Urinary bladder (tissue), 3 donors: ENCODE measurements at regions not wholly inside any gene's neighbourhood (a gene's known extent, or its start where the extent isn't known, plus 50 kb on each side); places are given as distances from the start of the nearest gene placed in this dataset.
"Not testable (repeated sequence)": the region's sequence is repeated elsewhere in the genome, so short reads cannot be mapped to it uniquely, and the experiment has no call there.

Experiments
- DNase-seq: peaks from one replicate; pipeline ENCODE4 v3.0.0-alpha.2; 2015; ENCODE audit errors: extremely low spot score
- H3K27ac ChIP-seq: one replicate; pipeline ENCODE4 v1.5.1; 2013; ENCODE audit warnings: low read depth, mild to moderate bottlenecking, moderate library complexity
- H3K36me3 ChIP-seq: one replicate; pipeline ENCODE4 v1.6.1; 2013; ENCODE audit warnings: mild to moderate bottlenecking, moderate library complexity; ENCODE audit not compliant: insufficient read depth
- H3K4me1 ChIP-seq: one replicate; pipeline ENCODE4 v1.6.1; 2013; ENCODE audit warnings: mild to moderate bottlenecking, moderate library complexity; ENCODE audit not compliant: insufficient read depth
- H3K4me3 ChIP-seq: one replicate; pipeline ENCODE4 v1.5.1; 2013; ENCODE audit warnings: low read depth, low read length
- WGBS: extraction: QIAGEN DNeasy Blood & Tissue Kit; methylation state at CpG from one replicate; pipeline ENCODE4 v1.1.7; 2013; 5-methylcytosine and 5-hydroxymethylcytosine counted together
- donor health status: healthy with polysubstance abuse.
- donor health status: healthy.

DNA sequence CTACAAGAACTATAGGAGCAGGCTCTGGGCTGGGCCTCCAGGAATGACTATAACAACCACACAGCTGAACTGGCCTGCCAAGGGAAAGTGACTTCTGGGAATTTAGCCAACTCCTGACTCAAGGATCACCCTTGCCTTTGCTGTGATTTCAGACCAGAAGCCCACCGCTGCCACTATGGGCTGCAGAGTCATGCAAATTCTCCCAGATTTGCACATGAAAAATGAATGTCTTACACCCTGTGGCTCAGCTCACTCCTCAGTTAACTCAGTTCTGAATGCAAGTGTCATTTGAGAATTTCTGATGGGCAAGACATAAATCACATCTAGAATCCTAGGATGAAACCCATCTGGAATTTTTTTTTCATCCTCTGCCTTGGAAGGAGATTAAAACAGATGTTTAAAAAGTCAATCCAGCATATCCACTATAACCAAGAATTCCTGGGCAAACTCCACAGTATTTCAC, 186.5 kb upstream of the BET1 start:
- no peak for DNase-seq
- Histone ChIP-seq H3K36me3 (no peaks in the 10 kb centered on the region), H3K4me3 (no peak overlapping the region), H3K4me1 (no peaks in the 10 kb centered on the region), H3K27ac (no peak overlapping the region)
- 0% methylated on average over 1 of the region's 1 CpG for WGBS

DNA sequence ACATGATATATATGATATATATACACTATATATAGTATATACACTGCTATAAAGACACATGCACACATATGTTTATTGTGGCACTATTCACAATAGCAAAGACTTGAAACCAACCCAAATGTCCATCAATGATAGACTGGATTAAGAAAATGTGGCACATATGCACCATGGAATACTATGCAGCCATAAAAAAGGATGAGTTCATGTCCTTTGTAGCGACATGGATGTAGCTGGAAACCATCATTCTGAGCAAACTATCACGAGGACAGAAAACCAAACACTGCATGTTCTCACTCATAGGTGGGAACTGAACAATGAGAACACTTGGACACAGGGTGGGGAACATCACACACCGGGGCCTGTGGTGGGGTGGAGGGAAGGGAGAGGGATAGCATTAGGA, 190.3 kb upstream of the BET1 start:
- H3K4me1 ChIP-seq, H3K4me3 ChIP-seq, DNase-seq, H3K36me3 ChIP-seq, H3K27ac ChIP-seq: not testable (repeated sequence)
- 90% methylated on average over 3 of the region's 3 CpGs for WGBS

DNA sequence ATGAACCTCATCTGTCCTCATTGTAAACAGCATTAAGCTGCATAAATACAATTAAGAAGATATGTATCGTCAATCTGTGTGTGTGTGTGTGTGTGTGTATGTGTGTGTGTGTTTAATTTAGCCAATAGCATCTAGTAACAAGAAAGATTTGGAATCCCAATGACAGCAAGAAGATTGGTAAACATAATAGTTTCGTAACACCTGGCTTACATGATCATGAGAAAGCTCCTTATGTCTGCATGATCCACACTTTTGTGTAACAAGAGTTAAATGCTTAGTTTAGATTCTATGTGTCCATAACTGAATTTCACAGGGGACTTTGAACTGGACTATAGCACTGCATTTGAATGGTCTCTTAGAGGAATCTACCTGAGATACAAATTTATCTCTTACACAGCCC, 191.0 kb upstream of the BET1 start:
- Histone ChIP-seq H3K27ac (no peak overlapping the region), H3K4me1 (no peaks in the 10 kb centered on the region), H3K36me3 (no peaks in the 10 kb centered on the region), H3K4me3 (no peak overlapping the region)
- no peak for DNase-seq
- 87% methylated on average over 2 of the region's 2 CpGs for WGBS

DNA sequence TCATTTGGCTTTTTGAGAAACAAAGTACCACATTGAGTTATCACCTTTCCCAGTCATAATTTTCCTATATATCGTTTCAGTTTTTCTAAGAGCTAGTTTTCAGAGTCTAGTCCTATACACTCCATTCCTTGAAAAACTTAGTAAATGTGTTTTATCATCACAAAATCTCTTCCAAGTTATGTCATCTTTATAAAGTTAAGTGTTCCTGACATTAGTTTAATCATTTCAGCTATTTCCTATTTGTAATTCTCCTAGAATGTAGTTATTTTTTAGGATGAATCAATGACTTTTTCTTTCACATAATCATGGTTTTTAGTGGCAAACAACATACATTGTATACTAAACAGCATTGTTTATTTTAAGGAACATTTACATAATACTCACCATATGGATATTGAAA, 191.7 kb upstream of the BET1 start:
- no peak for DNase-seq
- 72% methylated on average over 1 of the region's 1 CpG for WGBS
- no peaks in the 10 kb centered on the region for H3K36me3 ChIP-seq
- no peaks in the 10 kb centered on the region for H3K4me1 ChIP-seq
- no peak overlapping the region for H3K4me3 ChIP-seq
- H3K27ac ChIP-seq, result no peak overlapping the region

DNA sequence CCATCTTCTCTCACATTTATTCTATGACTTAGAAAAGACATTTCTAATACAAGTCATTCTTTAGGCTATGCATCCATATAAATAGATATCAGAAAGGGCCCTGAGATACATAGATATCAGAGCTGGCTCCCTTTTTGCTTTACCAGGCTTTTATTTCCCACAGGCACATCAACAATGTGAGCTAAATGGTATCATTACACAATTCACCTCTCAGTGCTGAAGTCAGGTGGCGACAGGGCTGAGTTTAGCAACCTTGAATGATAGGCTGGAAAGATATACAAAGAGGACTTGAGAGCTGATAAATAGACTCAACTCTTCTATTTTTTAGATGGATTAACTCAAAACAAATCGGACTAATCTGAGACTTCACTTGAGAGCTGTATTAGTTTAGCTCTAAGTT, 189.2 kb upstream of the COL1A2 start:
- H3K27ac ChIP-seq, result no peak overlapping the region
- no peaks in the 10 kb centered on the region for H3K4me1 ChIP-seq
- DNase-seq, result no peak
- WGBS, result 67% methylated on average over 2 of the region's 2 CpGs
- H3K36me3 ChIP-seq, result no peaks in the 10 kb centered on the region
- H3K4me3 ChIP-seq, result no peak overlapping the region

DNA sequence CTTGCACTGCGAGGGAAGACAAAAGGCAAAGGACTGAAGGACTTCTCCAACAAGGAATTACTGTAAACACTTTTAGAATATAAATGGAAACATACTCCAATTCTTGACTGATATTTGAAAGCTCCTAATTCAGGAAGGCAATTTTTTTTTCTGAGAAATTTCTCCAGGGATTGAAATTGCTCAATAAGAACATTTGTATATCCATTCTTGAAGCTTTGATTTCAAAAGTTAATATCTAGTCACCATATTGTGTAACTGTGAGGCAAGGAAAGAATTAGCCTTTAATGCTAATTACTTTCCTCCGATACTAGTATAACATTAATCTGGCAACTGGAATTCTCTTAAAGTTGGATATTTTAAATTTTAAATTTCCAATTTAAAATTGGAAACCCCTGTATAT, 188.4 kb upstream of the COL1A2 start:
- DNase-seq, result no peak
- Histone ChIP-seq H3K36me3 (no peaks in the 10 kb centered on the region), H3K27ac (no peak overlapping the region), H3K4me3 (no peak overlapping the region), H3K4me1 (no peaks in the 10 kb centered on the region)
- 90% methylated on average over 2 of the region's 2 CpGs for WGBS

DNA sequence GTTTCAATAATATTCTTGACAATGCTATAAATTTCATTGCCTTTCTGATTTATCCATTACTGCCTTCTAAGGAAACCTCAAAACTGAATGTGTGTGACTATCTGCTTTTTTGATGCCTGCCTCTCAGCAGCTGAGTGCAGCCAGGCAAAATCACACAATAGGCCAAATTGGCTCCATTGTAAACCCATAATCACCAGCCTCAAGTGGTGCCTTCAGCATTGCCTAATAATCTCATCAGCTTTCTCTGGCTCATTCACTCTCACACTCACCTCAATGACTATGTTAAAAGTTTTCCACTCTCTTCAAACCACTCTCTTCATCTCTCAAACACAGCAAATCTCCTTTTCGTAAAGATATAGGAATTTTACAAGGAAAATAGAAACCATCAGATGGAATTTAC, 182.5 kb upstream of the COL1A2 start:
- 79% methylated on average over 1 of the region's 1 CpG for WGBS

DNA sequence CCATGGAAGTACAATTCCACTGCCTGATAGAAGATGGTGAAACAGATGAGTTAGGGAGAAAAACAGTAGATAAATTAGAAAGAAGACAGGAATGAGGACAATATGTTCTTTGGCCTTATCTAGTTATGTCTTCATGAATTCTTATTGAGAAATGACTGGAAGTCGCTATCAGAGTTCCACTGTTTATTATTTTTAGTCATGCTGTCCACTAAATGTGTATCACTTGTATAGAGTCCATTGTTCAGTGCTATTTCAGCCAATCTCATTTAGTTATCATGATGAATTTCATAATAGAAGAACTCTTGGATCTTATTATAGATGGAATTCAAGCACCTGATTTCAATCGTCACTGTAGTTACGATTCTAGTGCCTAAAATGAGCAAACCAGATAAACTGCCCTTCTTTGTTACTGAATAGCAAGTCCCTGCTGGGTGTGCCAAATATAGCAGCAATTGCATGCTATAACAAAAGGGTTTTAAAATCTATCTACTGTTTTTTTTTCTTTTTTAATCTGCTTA, 177.7 kb upstream of the COL1A2 start:
- no peak overlapping the region for H3K27ac ChIP-seq
- WGBS, result 75% methylated on average over 3 of the region's 3 CpGs
- H3K4me3 ChIP-seq, result no peak overlapping the region
- DNase-seq, result no peak
- H3K4me1 ChIP-seq, result no peaks in the 10 kb centered on the region
- no peaks in the 10 kb centered on the region for H3K36me3 ChIP-seq

More for the DNA sequence above, 182.5 kb upstream of the COL1A2 start:
- H3K27ac ChIP-seq, result no peak overlapping the region
- no peak for DNase-seq
- no peak overlapping the region for H3K4me3 ChIP-seq
- H3K36me3 ChIP-seq, result no peaks in the 10 kb centered on the region
- no peaks in the 10 kb centered on the region for H3K4me1 ChIP-seq

DNA sequence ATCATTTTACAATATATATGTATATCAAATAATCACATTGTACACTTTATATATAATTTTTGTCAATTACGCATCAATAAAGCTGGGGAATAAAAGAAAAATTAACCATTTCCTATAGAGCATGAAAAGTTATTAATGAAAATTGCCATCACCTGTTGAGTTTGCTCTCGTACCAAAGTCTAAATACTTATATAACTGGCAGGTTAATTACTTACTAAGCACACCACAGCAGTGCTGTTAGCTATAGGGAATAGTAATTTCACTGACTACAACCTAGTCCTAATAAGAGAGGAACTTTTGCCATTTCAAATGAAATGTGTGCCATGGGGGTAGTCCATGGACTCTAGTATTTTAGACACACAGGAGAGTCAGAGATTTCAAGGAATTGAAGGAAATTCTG, 176.9 kb upstream of the COL1A2 start:
- Histone ChIP-seq H3K36me3 (no peaks in the 10 kb centered on the region), H3K27ac (no peak overlapping the region), H3K4me3 (no peak overlapping the region), H3K4me1 (no peaks in the 10 kb centered on the region)
- whole genome bisulfite sequencing, result 91% methylated on average over 2 of the region's 2 CpGs
- DNase-seq, result no peak

DNA sequence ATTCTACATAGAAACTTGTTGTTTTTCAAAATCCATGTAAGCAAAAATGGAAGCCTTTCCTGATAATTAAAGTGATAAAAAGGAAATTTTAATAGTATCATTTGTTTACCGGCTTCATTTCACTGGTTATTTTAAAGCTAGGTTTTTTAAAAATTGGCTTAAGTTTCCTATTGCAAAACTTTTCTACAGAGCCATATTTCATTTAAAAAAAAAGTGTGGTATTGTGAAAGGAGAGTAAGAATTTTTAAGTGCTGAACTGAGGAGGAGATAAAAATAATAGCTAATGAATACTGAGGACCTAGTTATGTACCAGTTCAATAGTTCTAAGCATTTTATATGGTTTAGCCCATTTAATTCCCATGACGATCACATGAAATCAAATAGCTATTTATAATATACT, 172.2 kb upstream of the COL1A2 start:
- 88% methylated on average over 2 of the region's 2 CpGs for WGBS
- H3K27ac ChIP-seq, result no peak overlapping the region
- DNase-seq, result no peak

DNA sequence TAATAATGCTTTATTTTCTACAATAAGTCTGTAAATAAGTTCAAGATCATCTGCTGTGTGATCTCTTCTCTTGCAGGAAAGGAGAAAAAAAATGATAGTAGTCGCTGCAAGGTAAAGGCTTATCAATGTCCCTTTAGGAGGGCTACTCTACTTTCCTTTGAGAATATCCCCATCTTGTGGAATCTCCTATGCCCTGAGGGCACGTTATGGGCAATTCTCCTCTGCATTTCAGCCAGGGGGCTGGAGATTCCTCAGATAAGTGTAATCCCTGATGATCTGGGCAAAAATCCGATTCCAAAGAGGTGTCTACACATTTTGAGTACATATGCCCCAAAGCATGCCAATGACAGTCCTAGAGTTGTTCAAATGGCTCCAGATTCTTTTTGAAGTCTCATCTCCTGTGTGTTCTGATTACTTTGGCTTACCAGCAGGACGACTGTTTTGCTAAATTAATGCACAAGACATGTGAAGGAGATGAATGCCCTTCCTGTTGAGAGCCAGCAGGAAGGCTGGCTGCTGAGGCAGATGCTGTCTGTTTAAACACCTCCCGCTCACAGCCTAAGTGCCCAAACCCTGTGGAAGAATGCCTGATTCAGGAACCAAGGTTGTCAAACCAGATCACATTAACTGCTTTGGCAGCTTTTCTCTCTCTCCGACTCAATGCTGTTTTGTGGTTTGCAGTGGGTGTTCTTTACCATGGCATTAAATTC, 171.2 kb upstream of the COL1A2 start:
- H3K27ac ChIP-seq, result no peak overlapping the region
- no peak for DNase-seq
- no peak overlapping the region for H3K4me3 ChIP-seq
- WGBS, result 21% methylated on average over 6 of the region's 6 CpGs
- no peaks in the 10 kb centered on the region for H3K4me1 ChIP-seq
- H3K36me3 ChIP-seq, result no peaks in the 10 kb centered on the region

More for the DNA sequence above, 172.2 kb upstream of the COL1A2 start:
- no peaks in the 10 kb centered on the region for H3K4me1 ChIP-seq
- no peak overlapping the region for H3K4me3 ChIP-seq
- no peaks in the 10 kb centered on the region for H3K36me3 ChIP-seq

DNA sequence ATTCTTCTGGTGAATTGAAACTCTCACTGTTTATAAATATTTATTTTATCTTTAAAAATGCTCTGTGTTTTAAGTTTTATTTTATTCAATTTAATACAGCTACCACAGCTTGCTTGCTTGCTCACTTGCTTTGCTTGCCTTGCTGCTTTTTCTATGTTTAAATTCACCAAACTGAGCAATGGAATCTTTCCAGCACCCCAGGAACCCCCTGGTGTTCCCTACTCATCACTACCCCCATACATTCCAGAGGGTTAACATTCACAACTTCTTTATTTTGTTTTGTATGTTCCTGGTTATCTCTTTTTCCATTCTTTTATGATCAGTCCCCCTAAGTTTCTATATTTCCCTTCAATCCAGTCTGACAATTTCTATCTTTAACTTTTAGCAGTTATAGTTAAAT, 166.5 kb upstream of the COL1A2 start:
- Histone ChIP-seq H3K27ac (no peak overlapping the region), H3K36me3 (no peaks in the 10 kb centered on the region), H3K4me1 (no peaks in the 10 kb centered on the region), H3K4me3 (no peak overlapping the region)
- no peak for DNase-seq

DNA sequence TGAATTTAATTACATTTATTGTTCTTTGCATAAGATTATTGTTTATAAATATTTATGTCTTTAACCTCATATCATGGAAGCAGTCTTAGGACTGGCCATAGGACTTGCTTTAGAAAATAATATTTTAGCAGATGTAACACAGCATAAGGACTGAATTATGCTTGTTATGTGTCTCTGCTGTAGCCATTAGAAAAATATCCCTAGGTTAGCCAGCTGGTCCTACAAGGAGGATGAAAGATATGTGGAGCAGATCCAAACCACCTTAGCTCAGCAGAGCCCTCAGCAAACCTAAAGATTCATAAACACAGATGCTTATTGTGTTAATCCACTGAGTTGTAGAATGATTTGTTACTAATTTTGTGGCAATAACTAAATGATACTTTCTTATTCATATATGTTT, 166.0 kb upstream of the COL1A2 start:
- Histone ChIP-seq H3K4me1 (no peaks in the 10 kb centered on the region), H3K4me3 (no peak overlapping the region), H3K36me3 (no peaks in the 10 kb centered on the region), H3K27ac (no peak overlapping the region)
- DNase-seq, result no peak

DNA sequence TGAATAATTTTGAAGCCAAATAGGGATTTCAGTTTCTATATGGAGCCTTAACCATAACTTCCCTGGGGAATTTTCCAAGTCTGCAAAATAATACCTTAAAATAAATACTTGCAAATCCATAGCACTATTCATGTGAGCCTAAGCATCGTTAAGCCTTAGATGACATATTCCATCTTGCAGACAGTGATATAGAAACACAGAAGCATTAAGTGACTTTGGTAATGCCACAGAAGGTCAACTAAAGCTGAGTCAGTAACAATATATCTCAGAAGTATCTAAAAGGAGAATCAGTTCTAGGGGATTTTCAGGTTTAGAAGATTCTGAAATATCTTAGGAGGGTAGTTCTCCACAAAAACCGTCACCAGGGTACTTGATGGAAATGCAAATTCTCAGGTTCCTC, 163.4 kb upstream of the COL1A2 start:
- 42% methylated on average over 2 of the region's 2 CpGs for whole genome bisulfite sequencing
- Histone ChIP-seq H3K36me3 (no peaks in the 10 kb centered on the region), H3K27ac (no peak overlapping the region), H3K4me3 (no peak overlapping the region), H3K4me1 (no peaks in the 10 kb centered on the region)
- no peak for DNase-seq

DNA sequence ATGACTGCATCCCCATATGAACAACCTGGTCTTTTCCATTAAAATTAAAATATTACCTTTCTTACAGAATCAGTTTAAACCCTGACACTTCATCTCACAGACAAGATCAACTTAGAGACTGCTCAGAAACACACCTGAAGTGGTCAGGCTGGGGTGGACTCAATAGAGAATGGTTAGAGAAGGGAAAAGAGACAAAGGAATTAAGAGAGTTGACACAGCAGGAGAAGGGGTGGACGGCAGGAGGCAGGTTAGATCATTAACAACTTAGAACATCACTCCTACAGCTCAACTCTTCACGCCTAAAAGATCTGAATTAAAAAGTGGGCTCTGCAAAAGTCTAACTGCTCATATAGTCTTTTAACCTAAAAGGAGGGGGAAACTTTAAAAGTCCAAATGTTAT, 157.7 kb upstream of the COL1A2 start:
- no peaks in the 10 kb centered on the region for H3K4me1 ChIP-seq
- no peaks in the 10 kb centered on the region for H3K36me3 ChIP-seq
- no peak for DNase-seq
- WGBS, result 86% methylated on average over 2 of the region's 2 CpGs
- no peak overlapping the region for H3K27ac ChIP-seq
- H3K4me3 ChIP-seq, result no peak overlapping the region
